ENCODE measurements at regions not wholly inside any gene's neighbourhood (a gene's known extent, or its start where the extent isn't known, plus 50 kb on each side); places are given as distances from the start of the nearest gene placed in this dataset.

GRCh38 chr4:110770353-110770752 is 147.5 kb upstream of the PITX2 start:
- TF ChIP-seq JUN (IDR thresholded peaks at IDR 0.05; ENCODE audit: low read depth, low read length) (no peak), YY1 (IDR thresholded peaks at IDR 0.05; ENCODE audit: low read depth, low read length) (no peak), CEBPB (IDR thresholded peaks at IDR 0.05; ENCODE audit: low read depth, low read length) (no peak), MAFK (IDR thresholded peaks at IDR 0.05; ENCODE audit: low read depth, low read length) (no peak), ZNF274 (IDR thresholded peaks at IDR 0.05; ENCODE audit: borderline replicate concordance, extremely low read depth, low read length) (no peak), POLR2A (IDR thresholded peaks at IDR 0.05; ENCODE audit: control extremely low read depth in 1 of 2, low read depth in 2 of 2, low read length in 2 of 2) (no peak), MAX (IDR thresholded peaks at IDR 0.05) (no peak), TBP (IDR thresholded peaks at IDR 0.05; ENCODE audit: low read depth, low read length) (no peak), JUND (IDR thresholded peaks at IDR 0.05; ENCODE audit: low read length) (no peak), FOSL1 (IDR thresholded peaks at IDR 0.05; ENCODE audit: insufficient read depth, low read depth, low read length) (no peak)
- TF ChIP-seq, protein P1, sequence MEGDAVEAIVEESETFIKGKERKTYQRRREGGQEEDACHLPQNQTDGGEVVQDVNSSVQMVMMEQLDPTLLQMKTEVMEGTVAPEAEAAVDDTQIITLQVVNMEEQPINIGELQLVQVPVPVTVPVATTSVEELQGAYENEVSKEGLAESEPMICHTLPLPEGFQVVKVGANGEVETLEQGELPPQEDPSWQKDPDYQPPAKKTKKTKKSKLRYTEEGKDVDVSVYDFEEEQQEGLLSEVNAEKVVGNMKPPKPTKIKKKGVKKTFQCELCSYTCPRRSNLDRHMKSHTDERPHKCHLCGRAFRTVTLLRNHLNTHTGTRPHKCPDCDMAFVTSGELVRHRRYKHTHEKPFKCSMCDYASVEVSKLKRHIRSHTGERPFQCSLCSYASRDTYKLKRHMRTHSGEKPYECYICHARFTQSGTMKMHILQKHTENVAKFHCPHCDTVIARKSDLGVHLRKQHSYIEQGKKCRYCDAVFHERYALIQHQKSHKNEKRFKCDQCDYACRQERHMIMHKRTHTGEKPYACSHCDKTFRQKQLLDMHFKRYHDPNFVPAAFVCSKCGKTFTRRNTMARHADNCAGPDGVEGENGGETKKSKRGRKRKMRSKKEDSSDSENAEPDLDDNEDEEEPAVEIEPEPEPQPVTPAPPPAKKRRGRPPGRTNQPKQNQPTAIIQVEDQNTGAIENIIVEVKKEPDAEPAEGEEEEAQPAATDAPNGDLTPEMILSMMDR (IDR thresholded peaks at IDR 0.05; ENCODE audit: control extremely low read depth in 1 of 3, insufficient read depth in 1 of 3, low read depth in 1 of 3, low read length in 3 of 3) = no peak
- TF ChIP-seq, protein P2, sequence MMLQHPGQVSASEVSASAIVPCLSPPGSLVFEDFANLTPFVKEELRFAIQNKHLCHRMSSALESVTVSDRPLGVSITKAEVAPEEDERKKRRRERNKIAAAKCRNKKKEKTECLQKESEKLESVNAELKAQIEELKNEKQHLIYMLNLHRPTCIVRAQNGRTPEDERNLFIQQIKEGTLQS (IDR thresholded peaks at IDR 0.05; ENCODE audit: insufficient read depth, low read depth, low read length) = no peak
